HuH-7 (cell line): ENCODE measurements at regions not wholly inside any gene's neighbourhood (a gene's known extent, or its start where the extent isn't known, plus 50 kb on each side); places are given as distances from the start of the nearest gene placed in this dataset.
"Not testable (repeated sequence)": the region's sequence is repeated elsewhere in the genome, so short reads cannot be mapped to it uniquely, and the experiment has no call there.

Source experiments
- DNase-seq: peaks from one replicate; pipeline ENCODE4 v3.0.0; 2011; ENCODE audit warnings: low spot score

DNA sequence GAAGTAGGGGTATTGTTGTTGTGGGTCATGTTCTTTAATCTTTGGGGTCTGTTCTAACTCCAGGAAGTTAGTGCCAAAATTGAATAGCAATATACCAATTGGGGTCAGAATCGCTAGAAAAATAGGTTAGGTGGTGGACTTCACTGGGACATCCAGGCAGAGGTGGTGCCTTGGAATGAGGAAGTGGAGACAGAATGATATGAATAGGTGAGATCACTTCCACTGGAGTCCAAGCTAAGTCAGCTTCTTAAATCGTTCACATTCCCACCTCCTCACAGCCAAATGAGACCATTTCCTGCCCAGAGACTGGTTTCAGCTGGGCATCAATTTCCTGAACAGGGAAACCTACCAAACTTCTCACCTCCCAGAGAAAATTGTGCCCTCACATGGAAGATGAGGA, 137.8 kb upstream of the RAB4A start:
- no peak for DNase-seq

DNA sequence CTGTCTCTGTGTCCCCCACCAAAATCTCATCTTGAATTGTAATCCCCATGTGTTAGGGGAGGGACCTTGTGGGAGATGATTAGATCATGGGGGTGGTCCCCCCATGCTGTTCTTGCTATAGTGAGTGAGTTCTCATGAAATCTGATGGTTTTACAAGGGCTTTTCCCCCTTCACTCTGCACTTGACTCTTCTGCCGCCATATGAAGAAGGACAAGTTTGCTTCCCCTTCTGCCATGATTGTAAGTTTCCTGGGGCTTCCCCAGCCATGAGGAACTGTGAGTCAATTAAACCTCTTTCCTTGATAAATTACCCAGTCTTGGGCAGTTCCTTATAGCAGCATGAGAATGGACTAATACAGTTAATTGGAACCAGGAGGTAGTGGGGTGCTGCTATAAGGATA, 137.1 kb upstream of the RAB4A start:
- DNase-seq = no peak

DNA sequence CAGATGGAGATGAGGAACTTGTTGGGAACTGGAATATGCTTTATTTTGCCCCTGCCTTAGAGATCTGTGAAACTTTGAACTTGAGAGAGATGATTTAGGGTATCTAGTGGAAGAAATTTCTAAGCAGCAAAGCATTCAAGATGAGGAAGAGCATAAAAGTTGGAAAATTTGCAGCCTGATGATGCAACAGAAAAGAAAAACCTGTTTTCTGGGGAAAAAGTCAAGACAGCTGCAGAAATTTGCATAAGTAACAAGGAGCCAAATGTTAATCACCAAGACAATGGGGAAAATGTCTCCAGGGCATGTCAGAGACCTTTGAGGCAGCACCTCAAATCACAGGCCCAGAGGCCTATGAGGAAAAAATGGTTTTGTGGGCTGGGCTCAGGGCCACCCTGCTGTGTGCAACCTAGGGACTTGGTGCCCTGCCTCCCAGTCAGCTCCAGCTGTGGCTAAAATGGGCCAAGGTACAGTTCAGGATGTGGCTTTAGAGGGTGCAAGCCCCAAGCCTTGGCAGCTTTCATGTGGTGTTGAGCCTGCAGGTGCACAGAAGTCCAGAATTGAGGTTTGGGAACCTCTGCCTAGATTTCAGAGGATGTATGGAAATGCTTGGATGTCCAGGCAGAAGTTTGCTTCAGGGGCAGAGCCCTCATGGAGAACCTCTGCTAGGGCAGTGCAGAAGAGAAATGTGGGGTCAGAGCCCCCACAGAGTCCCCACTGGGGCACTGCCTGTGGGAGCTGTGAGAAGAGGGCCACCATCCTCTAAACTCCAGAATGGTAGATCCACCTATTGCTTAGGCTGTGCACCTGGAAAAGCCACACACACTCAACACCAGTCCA, 136.3 kb upstream of the RAB4A start:
- not testable (repeated sequence) for DNase-seq

DNA sequence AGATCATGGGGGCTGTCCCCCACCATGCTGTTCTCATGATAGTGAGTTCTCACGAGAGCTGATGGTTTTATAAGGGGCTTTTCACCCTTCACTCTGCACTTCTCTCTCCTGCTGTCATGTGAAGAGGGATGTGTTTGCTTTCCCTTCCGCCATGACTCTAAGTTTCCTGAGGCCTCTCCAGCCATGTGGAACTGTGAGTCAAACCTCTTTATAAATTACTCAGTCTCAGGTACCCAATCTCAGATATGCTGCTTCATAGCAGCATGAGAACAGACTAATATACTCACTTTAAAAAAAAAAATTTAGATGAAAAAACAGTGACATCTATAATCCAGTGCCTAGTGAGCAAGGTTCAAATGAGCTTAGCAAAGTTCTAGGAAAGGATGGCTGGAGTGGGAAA, 135.1 kb upstream of the RAB4A start:
- no peak for DNase-seq

DNA sequence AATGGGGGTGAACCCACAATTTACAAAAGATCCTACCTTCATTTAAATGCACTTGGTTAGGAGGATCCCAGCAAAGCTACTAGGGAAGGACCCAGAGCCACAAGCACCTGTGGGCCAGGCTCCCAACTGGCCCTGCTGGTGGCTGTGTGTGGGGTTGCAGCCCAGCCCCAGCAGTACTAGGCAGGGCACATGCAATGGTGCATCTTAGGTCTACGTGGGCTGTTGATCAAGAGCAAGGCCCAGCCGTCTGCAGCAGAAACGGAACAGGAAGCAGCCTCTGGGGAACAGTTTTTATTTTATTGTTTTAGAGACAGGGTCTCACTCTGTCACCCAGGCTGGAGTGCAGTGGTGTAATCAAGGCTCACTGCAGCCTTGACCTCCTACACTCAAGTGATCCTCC, 134.1 kb upstream of the RAB4A start:
- no peak for DNase-seq

DNA sequence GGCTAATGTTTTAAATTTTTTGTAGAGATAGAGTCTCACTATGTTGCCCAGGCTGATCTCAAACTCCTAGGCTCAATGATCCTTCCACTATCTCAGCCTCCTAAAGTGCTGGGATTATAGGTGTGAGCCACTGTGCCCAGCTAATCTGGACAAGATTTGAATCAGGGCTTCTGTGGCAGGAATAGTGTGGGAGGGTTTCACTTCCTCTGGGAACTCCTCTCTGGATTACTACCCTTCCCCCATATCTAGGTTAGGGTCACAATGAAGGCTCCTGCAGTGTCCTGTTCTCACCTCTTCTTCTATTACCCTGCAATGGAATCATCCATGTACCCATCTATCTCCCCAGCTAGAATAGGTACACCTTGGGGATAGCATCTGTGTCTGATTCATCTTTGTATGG, 133.6 kb upstream of the RAB4A start:
- no peak for DNase-seq

DNA sequence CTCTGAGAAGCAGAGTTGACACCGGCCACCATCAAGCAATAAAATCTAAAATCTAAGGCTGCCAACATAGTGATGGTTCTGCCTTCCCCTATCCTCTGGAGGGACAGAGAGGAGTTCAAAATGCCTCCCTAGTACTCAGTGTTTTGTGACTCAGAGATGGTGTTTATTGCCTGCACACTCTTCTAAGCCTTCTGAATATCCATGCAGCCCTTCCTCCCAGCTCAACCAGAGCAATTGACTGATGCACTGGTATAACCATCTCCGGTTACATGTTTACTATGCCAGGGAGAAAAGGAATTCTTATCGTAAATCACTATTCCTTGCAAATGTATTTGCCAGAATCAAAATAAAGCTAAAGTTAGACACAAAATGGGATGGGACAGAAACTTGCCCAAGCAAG, 132.9 kb upstream of the RAB4A start:
- no peak for DNase-seq

DNA sequence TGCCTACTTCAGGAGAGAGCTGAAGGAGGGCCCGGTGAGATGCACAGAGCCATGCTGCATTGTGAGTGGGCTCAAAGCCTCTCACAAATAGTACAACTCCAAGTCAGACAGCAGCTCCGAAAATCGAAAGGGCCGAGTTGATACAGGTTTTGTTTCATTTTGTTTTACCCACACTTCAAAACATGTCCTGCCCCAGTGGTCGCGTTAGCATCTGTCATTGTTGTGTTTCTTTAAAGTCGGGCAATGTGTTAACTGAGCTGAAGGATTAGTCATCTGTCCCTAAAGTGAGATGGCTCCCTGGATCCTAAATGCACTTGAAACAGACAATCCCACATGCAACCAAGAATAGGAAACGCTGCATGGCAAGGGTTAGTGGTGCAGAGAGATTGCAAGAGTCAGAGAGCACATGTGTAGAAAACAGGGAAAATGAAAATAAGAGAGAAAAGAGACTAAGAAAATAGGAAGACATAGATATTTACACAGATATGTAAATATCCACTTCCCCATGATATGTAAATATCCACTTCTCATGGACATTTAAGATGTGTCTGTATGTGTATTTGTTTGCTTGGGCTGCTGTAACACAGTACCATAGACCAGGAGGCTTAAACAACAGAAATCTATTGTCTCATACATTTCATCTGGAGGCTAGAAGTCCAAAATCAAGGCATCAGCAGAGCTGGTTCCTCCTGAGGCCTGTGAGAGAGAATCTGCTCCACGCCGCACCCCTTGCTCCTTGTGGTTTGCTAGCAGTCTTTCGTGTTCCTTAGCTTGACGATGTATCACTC, 131.4 kb upstream of the RAB4A start:
- DNase-seq = no peak

DNA sequence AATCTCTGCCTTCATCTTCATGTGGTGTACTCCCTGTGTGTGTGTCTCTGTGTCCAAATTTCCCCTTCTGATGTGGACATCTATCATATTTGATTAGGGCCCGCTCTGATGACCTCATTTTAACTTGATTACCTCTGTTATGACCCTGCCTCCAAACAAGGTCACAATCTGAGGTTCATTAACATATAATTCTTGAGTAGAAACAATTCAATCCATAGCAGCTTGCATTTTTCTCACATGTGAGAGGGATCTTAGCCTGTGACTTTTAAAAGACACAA, 130.9 kb upstream of the RAB4A start:
- no peak for DNase-seq

DNA sequence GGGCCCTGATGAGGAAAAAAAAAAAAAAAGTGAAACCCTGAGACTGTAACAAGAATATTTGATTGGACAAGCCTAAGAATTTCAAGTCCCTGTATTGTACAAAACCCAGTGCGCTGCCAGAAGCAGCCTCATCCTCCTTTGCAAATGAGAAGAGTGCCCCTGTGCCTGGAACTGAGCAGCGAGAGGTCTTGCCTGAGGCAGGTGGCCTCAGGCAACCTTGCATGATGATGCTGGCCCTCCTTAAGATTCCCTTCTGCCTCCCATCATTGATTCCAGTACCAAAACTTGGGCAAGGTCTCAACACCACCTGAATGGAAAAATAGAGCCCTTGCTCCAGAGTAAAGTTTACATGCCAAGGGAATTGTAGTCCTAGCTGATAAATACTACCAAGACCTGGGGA, 129.6 kb upstream of the RAB4A start:
- DNase-seq = no peak

DNA sequence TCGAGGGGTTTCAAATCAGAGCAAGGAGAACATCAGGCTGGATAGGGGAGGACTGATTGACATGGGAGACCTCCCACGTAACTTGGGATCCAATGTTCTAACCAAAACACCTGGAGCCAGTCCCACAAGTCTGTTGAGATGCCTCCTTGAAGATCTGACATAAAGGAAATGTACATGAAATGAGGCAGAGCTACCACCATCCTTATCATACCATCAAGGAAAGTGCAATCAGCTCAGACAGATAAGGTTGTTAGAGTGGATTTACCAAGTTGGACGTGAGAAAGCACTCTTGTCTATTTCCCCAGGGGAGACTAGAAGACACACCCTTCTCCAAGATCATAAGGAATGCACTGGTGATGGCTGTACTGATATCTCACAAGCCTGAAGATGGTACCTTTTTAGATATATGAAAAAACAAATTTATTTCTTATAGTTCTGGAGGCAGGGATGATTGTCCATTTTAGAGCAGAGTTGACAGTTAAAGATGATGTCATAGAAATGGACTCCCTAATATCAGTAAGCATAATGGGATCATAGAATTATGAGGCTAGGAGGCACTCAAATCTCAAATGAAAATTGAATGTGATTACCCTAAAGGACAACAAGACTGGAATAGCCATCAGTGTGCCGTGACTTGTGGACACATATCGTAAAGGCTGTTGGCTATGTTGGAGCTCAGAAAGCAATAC, 129.1 kb upstream of the RAB4A start:
- no peak for DNase-seq

DNA sequence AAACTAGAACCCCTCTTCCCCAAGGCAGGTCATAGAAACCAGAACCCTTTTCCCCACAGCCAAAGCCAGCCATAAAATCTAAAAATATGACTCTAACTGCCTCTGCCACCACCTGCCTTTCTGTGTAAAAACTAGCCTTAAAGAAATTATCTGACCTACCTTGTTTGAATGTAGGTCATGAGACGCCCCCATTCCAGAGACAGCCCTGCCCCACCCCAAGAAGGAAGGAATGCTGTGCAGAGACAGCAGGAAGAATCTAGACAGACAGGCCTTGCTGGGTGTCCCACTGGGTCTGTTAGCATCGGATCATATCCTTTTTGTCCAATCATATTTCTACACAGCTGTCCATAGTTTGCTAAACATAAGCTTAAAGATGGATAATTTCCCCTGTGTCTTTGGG, 128.4 kb upstream of the RAB4A start:
- DNase-seq = no peak

DNA sequence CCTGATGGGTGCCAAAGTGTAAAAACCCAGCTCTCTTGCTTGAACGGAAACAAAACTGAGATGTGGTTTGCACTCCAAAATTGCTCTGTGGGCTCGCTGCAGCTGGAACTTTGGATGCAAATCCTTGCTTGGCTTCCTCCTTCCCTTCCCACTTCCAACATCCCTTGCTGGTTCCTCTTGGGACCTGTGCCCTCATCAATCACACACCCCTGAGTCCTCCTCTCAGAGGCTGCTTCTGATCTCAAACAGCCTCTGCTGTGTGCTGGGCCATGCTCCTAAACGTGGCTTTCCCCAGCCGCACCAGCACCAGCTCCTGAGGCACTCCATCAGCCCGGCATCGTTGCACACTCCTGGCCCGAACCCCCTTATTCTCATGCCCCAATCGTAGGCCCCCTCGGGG, 124.3 kb upstream of the RAB4A start:
- DNase-seq = no peak

DNA sequence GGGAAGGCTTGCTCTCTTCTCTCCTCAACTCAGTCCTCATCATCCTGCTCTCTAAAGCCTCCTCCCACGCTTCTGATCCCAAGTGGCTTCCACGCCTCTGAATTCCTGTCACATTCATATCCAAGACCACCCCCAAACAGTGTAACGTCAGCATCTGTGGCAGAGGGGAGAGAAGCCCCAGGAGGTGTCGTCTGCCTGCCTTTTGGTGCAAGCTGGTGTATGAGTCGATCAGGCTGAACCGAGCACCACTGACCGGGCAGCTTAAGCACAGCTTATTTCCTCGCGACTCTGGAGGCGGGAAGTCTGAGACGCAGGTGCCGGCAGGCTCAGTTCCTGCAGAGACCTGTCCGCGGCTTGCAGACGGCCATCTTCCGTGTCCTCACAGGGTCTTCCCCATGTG, 123.8 kb upstream of the RAB4A start:
- DNase-seq = no peak

DNA sequence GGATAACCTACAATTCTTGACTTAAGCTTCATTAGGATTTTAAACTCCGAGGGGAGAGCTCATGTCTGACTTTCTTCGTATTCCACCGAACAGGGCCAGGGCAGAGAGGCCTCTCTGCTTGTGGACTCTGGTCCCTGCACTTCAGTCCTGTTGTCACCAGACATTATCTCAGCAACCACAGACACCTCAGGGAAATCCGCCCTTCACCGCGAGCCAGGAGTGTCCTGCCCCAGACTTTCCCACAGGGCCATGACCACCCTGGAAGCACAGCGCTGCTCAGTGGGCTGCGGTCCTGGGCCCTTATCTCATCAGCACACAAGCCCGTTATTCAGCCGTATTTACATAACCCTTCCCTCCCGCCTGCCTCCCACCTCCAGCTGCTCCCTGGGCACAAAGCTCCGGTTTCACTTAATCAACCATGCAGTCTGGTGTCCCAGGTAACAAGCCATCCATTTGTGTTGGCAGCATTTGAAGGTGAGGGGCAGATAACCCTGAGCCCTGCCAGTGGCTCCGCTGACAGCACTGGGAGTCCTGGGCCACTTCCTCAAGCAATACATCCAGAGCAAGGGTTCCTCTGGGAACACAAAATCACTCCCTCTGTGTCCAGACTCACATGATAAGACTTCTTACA, 122.8 kb upstream of the RAB4A start:
- DNase-seq = peak; percentile 80

DNA sequence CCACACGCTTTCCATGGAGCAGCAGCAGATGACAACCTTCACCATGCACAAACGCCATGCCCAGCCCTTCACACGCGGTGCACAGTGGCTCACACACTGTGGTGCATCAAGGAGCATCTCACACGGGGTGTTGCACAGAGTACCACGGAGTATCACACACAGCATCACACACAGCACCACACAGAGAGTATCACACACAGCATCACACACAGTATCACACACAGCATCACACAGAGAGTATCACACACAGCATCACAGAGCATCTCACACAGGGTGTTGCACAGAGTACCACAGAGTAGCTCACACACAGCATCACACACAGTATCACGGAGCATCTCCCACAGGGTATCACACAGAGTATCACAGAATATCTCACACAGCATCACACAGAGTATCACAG, 122.2 kb upstream of the RAB4A start:
- DNase-seq = no peak

DNA sequence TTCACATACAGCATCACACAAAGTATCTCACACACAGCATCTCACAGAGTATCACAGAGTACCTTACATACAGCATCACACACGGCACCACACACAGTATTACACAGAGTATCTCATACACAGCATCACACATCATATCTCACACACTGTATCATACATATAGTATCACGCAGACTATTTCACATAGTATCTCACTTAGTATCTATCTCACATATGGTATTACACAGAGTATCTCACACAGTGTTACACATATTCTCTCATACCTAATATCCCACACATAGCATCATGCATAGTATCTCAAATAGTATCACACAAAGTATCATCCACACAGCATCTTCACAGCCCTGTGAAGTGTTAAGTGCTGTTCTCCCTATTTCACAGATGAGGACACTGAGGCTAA, 121.5 kb upstream of the RAB4A start:
- DNase-seq = no peak

DNA sequence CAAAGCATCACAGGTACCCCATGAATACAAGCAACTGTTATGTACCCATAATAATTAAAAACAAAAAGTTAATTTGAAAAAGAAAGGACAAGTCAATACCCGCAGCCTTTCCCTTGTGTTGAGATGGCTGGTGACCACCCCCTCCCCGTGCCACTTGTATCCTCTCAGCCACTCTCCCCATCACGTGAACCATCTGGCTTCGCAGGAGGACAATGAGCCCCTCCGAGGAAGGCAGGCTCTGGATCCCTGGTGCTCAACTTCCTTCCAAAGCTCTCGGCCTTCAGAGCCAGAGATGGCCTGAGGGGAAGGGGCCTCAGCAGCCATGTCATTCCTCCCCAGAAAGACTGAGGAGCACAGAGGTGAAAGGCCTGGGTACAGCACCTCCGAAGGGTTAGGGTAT, 120.4 kb upstream of the RAB4A start:
- DNase-seq = no peak

DNA sequence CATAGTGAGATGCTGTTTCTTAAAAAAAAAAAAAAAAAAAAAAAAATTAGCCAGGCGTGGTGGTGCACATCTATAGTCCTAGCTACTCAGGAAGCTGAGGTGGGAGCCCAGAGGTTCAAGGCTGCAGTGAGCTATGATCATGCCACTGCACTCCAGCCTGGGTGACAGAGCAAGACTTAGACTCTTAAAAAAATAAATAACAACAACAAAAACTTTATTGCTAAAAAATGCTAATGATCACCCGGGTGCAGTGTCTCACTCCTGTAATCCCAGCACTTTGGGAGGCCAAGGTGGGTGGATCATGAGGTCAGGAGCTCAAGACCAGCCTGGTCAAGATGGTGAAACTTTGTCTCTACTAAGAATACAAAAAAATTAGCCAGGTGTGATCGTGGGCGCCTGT, 119.5 kb upstream of the RAB4A start:
- not testable (repeated sequence) for DNase-seq

DNA sequence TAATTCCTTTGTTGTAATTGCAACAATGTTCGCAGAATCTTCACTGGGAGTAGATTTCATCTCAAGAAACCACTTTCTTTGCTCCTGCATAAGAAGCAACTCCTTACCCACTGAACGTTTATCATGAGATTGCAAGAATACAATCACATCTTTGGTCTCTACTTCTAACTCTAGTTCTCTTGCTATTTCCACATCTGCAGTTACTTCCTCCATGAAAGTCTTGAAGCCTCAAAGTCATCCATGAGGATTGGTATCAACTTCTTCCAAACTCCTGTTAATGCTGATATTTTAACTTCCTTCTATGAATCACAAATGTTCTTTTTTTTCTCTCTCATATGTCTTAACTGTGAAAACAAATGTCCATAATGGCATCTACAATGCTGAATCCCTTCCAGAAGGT, 118.6 kb upstream of the RAB4A start:
- DNase-seq = no peak

DNA sequence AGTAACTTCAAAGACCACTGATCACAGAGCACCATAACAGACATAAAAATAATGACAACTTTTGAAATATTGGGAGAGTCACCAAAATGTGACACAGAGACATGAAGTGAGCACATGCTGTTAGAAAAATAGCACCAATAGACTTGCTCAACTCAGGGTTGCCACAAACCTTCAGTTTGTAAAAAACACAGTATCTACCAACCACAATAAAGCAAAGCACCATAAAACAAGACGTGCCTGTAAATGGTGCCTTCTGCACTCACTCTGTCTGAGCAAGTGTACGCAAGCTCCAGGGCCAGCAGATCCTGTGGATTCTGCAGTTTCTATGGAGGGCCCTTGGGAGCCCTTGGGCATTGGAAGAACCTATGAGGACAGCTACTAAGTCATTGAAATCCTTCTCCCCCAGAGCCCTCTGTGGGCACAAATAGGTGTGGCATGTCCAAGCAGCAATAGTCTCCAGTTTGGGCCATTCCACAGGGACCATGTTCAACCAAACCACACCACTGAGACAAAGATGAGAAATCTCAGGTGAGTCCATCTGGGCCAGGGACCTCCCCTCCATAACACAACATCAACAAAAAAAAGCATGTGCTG, 116.9 kb upstream of the RAB4A start:
- no peak for DNase-seq

DNA sequence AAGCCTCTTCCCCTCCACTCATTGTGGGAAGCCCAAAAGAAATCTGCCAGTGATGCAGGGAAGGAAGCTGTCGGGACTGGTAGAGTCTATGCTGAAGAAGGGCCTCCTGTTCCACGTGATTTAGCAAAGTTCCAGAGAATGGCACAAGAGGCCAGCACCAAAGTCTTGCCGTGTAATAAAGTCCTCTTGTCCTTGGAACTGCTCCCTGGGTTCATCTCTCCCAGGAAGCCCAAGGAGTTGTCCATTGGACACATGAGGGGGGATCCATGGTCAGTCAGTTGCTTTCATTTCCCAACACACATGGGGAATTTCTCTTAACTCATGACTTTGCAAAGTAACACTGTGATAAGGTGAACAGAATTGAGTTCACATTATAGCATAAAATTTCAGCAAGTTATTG, 116.1 kb upstream of the RAB4A start:
- DNase-seq = no peak
